DOHH2 (cell line): ENCODE measurements at regions not wholly inside any gene's neighbourhood (a gene's known extent, or its start where the extent isn't known, plus 50 kb on each side); places are given as distances from the start of the nearest gene placed in this dataset.

Source experiments
- H3F3A ChIP-seq: fragments of 200-600 bp; sonication (generic), shearing (Covaris generic); 2 replicates; pipeline ENCODE4 v1.6.0; 2016; ENCODE audit warnings: antibody characterized with exemption, mild to moderate bottlenecking; ENCODE audit not compliant: control insufficient read depth, insufficient read depth
- H3K27ac ChIP-seq: fragments of 200-600 bp; sonication (generic); 2 replicates; pipeline ENCODE4 v1.5.1; 2014; ENCODE audit warnings: low read depth, mild to moderate bottlenecking, low read length, moderate library complexity
- H3K27me3 ChIP-seq: fragments of 200-600 bp; sonication (generic); 2 replicates; pipeline ENCODE4 v1.6.1; 2014; ENCODE audit warnings: mild to moderate bottlenecking, low read length, mixed read lengths; ENCODE audit not compliant: control insufficient read depth
- H3K36me3 ChIP-seq: fragments of 200-600 bp; sonication (generic); 2 replicates; pipeline ENCODE4 v1.6.1; 2014; ENCODE audit warnings: mild to moderate bottlenecking, low read length, moderate library complexity, mixed read lengths; ENCODE audit not compliant: control insufficient read depth
- H3K4me1 ChIP-seq: fragments of 200-600 bp; sonication (generic); 2 replicates; pipeline ENCODE4 v1.6.1; 2014; ENCODE audit warnings: mild to moderate bottlenecking, low read length, mixed read lengths; ENCODE audit not compliant: control insufficient read depth
- H3K4me2 ChIP-seq: fragments of 200-600 bp; sonication (generic); 2 replicates; pipeline ENCODE4 v1.6.0; 2014; ENCODE audit warnings: mild to moderate bottlenecking, low read length, moderate library complexity
- H3K4me3 ChIP-seq: fragments of 200-600 bp; sonication (generic); 2 replicates; pipeline ENCODE4 v1.5.1; 2014; ENCODE audit warnings: mild to moderate bottlenecking, low read length, mixed read lengths
- H3K79me2 ChIP-seq: fragments of 200-600 bp; sonication (generic); 2 replicates; pipeline ENCODE4 v1.6.1; 2014; ENCODE audit warnings: mild to moderate bottlenecking, low read length, mixed read lengths; ENCODE audit not compliant: control insufficient read depth
- H3K9me2 ChIP-seq: fragments of 200-600 bp; sonication (generic); replicated peaks from 2 replicates; pipeline ENCODE4 v1.6.1; 2014; ENCODE audit warnings: mild to moderate bottlenecking, low read length, mixed read lengths; ENCODE audit not compliant: control insufficient read depth
- H3K9me3 ChIP-seq: fragments of 200-600 bp; sonication (generic); 2 replicates; pipeline ENCODE4 v1.6.1; 2014; ENCODE audit warnings: antibody characterized with exemption, low read length, mixed read lengths; ENCODE audit not compliant: control insufficient read depth, insufficient read depth
- H4K20me1 ChIP-seq: fragments of 200-600 bp; sonication (generic); 2 replicates; pipeline ENCODE4 v1.6.0; 2014; ENCODE audit warnings: low read depth, mild to moderate bottlenecking, antibody characterized with exemption, low read length, moderate library complexity; ENCODE audit not compliant: control insufficient read depth, insufficient read depth
- EZH2phosphoT487 ChIP-seq: fragments of 200-600 bp; sonication (generic); IDR thresholded peaks from 2 replicates; pipeline ENCODE4 v1.6.1; 2017; ENCODE audit warnings: borderline replicate concordance, mild to moderate bottlenecking, antibody characterized with exemption, low read length, moderate library complexity, mixed read lengths
- TF ChIP-seq, protein P1 (sequence below): fragments of 200-600 bp; sonication (generic); IDR thresholded peaks from one replicate; pipeline ENCODE4 v1.5.1; 2014; ENCODE audit warnings: antibody characterized with exemption, mild to moderate bottlenecking, low read depth, low read length; ENCODE audit not compliant: poor library complexity, severe bottlenecking

DNA sequence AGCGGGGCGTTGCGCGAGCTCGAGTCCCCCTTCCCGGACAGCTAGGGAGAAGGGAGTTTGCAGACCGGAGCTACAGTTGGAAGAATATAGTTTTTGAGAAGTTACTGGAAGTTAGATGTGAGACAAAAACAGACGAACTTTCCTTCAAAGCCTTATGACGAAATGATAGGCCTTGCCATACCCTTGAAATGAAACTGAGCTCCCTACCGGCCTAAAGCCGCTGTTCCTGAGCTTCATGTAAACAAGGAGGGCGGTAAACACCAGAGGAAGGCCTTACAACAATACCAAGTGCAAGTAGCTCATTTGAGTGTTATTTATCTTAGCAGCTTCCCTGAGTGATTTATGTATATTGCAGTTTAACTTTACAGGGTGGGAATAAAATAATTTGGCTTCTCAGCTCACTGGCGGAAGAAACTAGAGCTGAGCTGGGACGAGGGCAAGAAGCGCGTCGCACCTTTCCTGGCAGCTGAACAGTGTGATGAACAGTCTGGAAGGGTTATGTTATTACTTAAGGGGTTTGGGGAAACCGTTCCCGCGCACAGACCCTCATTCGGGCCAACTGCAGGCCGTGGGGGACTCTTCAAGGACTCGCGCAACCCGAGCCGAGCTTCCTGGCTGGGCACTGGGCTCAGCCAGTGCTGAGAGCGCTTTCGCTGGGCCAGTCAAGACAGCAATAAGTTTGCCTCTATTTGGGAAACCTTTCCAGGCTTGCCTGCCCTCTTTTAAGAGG lies 111.2 kb downstream of the KCNRG start:
- Histone ChIP-seq H3K79me2 (peaks cover 70% of the 10 kb centered on the region), H3K4me2 (peak overlapping the region; percentile 88), H3K9me3 (no peaks in the 10 kb centered on the region), H3F3A (peaks cover 30% of the 10 kb centered on the region), H3K36me3 (peaks cover 34% of the 10 kb centered on the region), H4K20me1 (peaks cover 18% of the 10 kb centered on the region), H3K4me3 (peak overlapping the region; percentile 93), H3K9me2 (no peaks in the 10 kb centered on the region), H3K4me1 (peaks cover 64% of the 10 kb centered on the region), H3K27me3 (peaks cover 6% of the 10 kb centered on the region; the same call in 1 of the 2 replicates), H3K27ac (peak overlapping the region; percentile 89)
- TF ChIP-seq, protein P1, sequence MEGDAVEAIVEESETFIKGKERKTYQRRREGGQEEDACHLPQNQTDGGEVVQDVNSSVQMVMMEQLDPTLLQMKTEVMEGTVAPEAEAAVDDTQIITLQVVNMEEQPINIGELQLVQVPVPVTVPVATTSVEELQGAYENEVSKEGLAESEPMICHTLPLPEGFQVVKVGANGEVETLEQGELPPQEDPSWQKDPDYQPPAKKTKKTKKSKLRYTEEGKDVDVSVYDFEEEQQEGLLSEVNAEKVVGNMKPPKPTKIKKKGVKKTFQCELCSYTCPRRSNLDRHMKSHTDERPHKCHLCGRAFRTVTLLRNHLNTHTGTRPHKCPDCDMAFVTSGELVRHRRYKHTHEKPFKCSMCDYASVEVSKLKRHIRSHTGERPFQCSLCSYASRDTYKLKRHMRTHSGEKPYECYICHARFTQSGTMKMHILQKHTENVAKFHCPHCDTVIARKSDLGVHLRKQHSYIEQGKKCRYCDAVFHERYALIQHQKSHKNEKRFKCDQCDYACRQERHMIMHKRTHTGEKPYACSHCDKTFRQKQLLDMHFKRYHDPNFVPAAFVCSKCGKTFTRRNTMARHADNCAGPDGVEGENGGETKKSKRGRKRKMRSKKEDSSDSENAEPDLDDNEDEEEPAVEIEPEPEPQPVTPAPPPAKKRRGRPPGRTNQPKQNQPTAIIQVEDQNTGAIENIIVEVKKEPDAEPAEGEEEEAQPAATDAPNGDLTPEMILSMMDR: no peak
- no peak for TF ChIP-seq EZH2phosphoT487

GRCh38 chr13:50126993-50127725 lies 111.9 kb downstream of the KCNRG start:
- peaks cover 17% of the 10 kb centered on the region for H4K20me1 ChIP-seq
- H3K4me3 ChIP-seq: peak overlapping the region; percentile 93
- peak overlapping the region; percentile 88 for H3K4me2 ChIP-seq
- TF ChIP-seq EZH2phosphoT487: no peak
- TF ChIP-seq, protein P1: no peak
- H3K9me3 ChIP-seq: no peaks in the 10 kb centered on the region
- H3K27ac ChIP-seq: peak overlapping the region; percentile 89
- H3K9me2 ChIP-seq: no peaks in the 10 kb centered on the region
- peaks cover 30% of the 10 kb centered on the region for H3F3A ChIP-seq
- peaks cover 9% of the 10 kb centered on the region for H3K27me3 ChIP-seq
- H3K4me1 ChIP-seq: peaks cover 64% of the 10 kb centered on the region
- H3K79me2 ChIP-seq: peaks cover 63% of the 10 kb centered on the region
- peaks cover 26% of the 10 kb centered on the region for H3K36me3 ChIP-seq

DNA sequence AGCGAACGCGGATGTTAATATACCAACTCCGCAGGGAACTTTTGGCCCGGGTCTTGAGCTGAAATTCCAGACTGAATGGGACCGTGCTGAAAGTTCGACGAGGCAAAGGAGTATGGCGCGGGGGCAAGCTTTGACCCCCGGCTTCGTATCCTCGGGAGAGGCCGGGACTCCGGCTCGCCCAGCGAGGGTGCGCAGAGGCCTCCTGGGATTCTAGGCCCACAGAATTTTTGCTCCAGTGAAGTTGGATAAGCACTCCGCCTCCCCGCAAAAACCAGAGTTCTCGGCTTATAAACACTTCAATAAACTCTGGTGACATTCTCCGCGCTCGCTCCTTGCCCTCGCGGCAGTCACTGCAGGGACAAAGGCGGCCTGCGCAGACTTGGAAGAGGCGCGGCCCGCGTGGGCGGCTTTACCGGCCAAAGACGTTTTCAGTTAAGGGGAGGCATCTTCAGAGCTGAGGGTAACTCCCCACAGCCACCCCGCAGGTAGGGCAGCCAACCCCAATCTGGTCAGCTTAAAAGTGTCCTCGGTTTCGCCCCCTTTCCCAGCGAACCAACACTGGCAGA lies 112.6 kb downstream of the KCNRG start:
- Histone ChIP-seq H3K9me3 (no peaks in the 10 kb centered on the region), H3K36me3 (peaks cover 20% of the 10 kb centered on the region), H3K27ac (no peak overlapping the region), H4K20me1 (peaks cover 11% of the 10 kb centered on the region), H3K4me1 (peaks cover 64% of the 10 kb centered on the region), H3K27me3 (peaks cover 15% of the 10 kb centered on the region), H3K9me2 (no peaks in the 10 kb centered on the region), H3K4me3 (no peak overlapping the region), H3K4me2 (peak overlapping the region; percentile 96), H3F3A (peaks cover 24% of the 10 kb centered on the region), H3K79me2 (peaks cover 57% of the 10 kb centered on the region)
- TF ChIP-seq, protein P1: no peak
- no peak for TF ChIP-seq EZH2phosphoT487
